ENCODE measurements at regions not wholly inside any gene's neighbourhood (a gene's known extent, or its start where the extent isn't known, plus 50 kb on each side); places are given as distances from the start of the nearest gene placed in this dataset.
A peak's percentile ranks its signal among the peaks of the same experiment; 100 is the strongest.

DNA sequence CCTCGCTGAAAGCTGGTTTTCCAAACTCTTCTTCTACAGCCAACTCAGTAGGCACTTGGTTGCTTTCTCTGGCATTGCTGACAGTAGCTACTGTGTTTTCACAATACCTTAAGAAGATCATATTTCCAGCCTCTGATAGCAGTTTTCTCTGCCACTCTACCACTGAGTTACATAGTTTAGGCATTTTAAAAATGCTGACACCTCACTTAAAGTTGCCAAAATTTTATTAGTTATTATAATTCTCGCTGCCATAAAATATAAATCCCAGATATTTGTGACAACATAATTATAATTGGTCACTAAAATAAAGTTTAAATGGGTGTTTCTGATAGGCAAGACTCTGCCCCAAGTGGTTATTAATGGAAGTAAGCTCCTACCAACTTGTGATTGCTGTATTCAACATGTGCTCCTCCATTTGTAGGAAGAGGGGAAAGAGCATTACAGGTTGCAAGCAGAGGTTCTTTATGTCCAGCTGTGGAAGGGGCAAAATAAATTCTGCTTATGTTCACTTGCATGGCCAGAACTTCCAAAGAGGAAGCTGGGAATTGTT lies 1202.8 kb downstream of the CNTNAP5 start:
- ChIA-PET SMC1A (ENCODE audit: uncharacterized antibody, unreplicated experiment) (interaction anchor here (1.3 to 2.4 kb wide), 2 partner anchors 12 to 243 kb away, joined by 3 to 7 read pairs; no protein-coding TSS in a partner anchor), RAD21 (ENCODE audit: unreplicated experiment) (no interaction called here), CTCF (interaction anchor here (1.2 to 1.9 kb wide), 4 partner anchors 9 to 289 kb away, joined by 4 to 8 read pairs (median 4); no protein-coding TSS in a partner anchor), POLR2A (no interaction called here)
- no TSS peak for BruUV-seq (replicated peaks)
- in situ Hi-C loops (cut with MboI) (no loop called here), intact Hi-C loops (cut with micrococcal nuclease; ENCODE audit: unreplicated experiment) (no loop called here)
- Histone ChIP-seq H3K36me3 (ENCODE audit: control insufficient read depth in 2 of 2, insufficient read depth in 2 of 2, low read length in 1 of 2) (no peaks in the 10 kb centered on the region), H3K4me2 (ENCODE audit: control insufficient read depth, insufficient read depth) (no peak overlapping the region), H3K4me3 (no peak overlapping the region), H3K79me2 (ENCODE audit: control insufficient read depth, insufficient read depth, low read length) (no peaks in the 10 kb centered on the region), H3K27ac (ENCODE audit: control insufficient read depth, insufficient read depth) (no peak overlapping the region), H4K20me1 (ENCODE audit: control insufficient read depth, insufficient read depth) (no peaks in the 10 kb centered on the region), H2AFZ (ENCODE audit: control insufficient read depth, low read depth, low read length) (no peak overlapping the region), H3K4me1 (ENCODE audit: control insufficient read depth, insufficient read depth, low read length) (no peaks in the 10 kb centered on the region), H3K9me3 (replicated peaks; ENCODE audit: control insufficient read depth, insufficient read depth, low read length) (no peaks in the 10 kb centered on the region; the same call in 1 of the 3 replicates), H3K27me3 (replicated peaks in 1 of 2; ENCODE audit: control insufficient read depth in 2 of 2, insufficient read depth in 2 of 2, low read length in 1 of 2) (no peaks in the 10 kb centered on the region), H3K9ac (ENCODE audit: control insufficient read depth, insufficient read depth, low read length) (no peak overlapping the region)
- FAIRE-seq (no peak), DNase-seq (ENCODE audit: low read depth, low spot score) (no peak), ATAC-seq (no peak)
- WGBS (ENCODE audit: insufficient coverage, insufficient replicate concordance, low lambda C conversion rate, missing lambda C conversion rate), result 24% methylated on average over 2 of the region's 2 CpGs
- peak; percentile 13; the same call in 1 of the 2 replicates for TF ChIP-seq RAD21 (IDR thresholded peaks at IDR 0.05; ENCODE audit: insufficient read depth, low read depth, low read length)
- TF ChIP-seq CTCF (IDR thresholded peaks at IDR 0.05 in 2 of 3, conservative IDR thresholded peaks at IDR 0.05 in 1 of 3; ENCODE audit: control insufficient read depth in 2 of 3, extremely low read depth in 1 of 3, insufficient read depth in 1 of 3, low read depth in 3 of 3, low read length in 3 of 3), result peak in 1 of 3 experiments; percentile 25; a peak in 1 of 6 replicates
- no peak for TF ChIP-seq ZBED1 (IDR thresholded peaks at IDR 0.05; ENCODE audit: borderline replicate concordance)

DNA sequence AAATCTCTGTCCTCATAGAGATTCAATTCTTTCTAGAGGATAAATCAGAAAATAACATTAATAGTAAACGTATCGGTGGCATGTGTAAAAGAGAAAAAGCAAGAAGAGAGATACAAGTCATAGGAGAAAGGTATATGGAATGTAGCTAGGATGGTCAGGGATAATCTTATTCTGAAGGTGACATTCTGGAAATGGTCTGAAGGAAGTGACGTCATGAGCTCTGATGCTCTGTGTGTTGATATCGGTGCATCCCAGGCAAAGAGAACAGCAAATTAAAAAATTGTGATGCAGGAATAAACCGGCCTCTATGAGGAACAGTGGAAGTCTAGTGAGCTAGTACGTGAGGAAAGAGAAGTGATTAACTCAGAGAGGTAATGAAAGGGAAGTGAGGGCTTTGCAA lies 1215.8 kb downstream of the CNTNAP5 start:
- H3K4me3 ChIP-seq, result no peak overlapping the region
- RAD21 ChIA-PET (ENCODE audit: unreplicated experiment), result no interaction called here
- BruUV-seq (replicated peaks), result no TSS peak
- H2AFZ ChIP-seq (ENCODE audit: control insufficient read depth, low read depth, low read length), result no peak overlapping the region
- no peaks in the 10 kb centered on the region for H3K9me3 ChIP-seq (replicated peaks; ENCODE audit: control insufficient read depth, insufficient read depth, low read length)
- ATAC-seq (no peak), DNase-seq (ENCODE audit: low read depth, low spot score) (no peak), FAIRE-seq (no peak)
- intact Hi-C loops (cut with micrococcal nuclease; ENCODE audit: unreplicated experiment) (no loop called here), in situ Hi-C loops (cut with MboI) (no loop called here)
- SMC1A ChIA-PET (ENCODE audit: uncharacterized antibody, unreplicated experiment), result interaction anchor here (2.2 kb wide), 1 partner anchor 12 kb away, joined by 7 read pairs; no protein-coding TSS in a partner anchor
- no peaks in the 10 kb centered on the region for H3K36me3 ChIP-seq (ENCODE audit: control insufficient read depth in 2 of 2, insufficient read depth in 2 of 2, low read length in 1 of 2)
- H3K27ac ChIP-seq (ENCODE audit: control insufficient read depth, insufficient read depth), result no peak overlapping the region
- CTCF ChIA-PET, result no interaction called here
- POLR2A ChIA-PET, result no interaction called here
- H3K9ac ChIP-seq (ENCODE audit: control insufficient read depth, insufficient read depth, low read length), result no peak overlapping the region
- H3K79me2 ChIP-seq (ENCODE audit: control insufficient read depth, insufficient read depth, low read length), result no peaks in the 10 kb centered on the region
- H3K27me3 ChIP-seq (replicated peaks in 1 of 2; ENCODE audit: control insufficient read depth in 2 of 2, insufficient read depth in 2 of 2, low read length in 1 of 2), result no peaks in the 10 kb centered on the region
- no peaks in the 10 kb centered on the region for H4K20me1 ChIP-seq (ENCODE audit: control insufficient read depth, insufficient read depth)
- H3K4me2 ChIP-seq (ENCODE audit: control insufficient read depth, insufficient read depth), result no peak overlapping the region
- H3K4me1 ChIP-seq (ENCODE audit: control insufficient read depth, insufficient read depth, low read length), result no peaks in the 10 kb centered on the region
- WGBS (ENCODE audit: insufficient coverage, insufficient replicate concordance, low lambda C conversion rate, missing lambda C conversion rate), result 58% methylated on average over 6 of the region's 6 CpGs
- TF ChIP-seq SPI1 (IDR thresholded peaks at IDR 0.05; ENCODE audit: borderline replicate concordance, insufficient read depth, low read depth, low read length) (no peak), ZNF384 (IDR thresholded peaks at IDR 0.05; ENCODE audit: borderline replicate concordance, low read depth, low read length) (no peak), RB1 (IDR thresholded peaks at IDR 0.05; ENCODE audit: borderline replicate concordance) (no peak), BMI1 (IDR thresholded peaks at IDR 0.05; ENCODE audit: borderline replicate concordance) (no peak), POLR2AphosphoS5 (IDR thresholded peaks at IDR 0.05; ENCODE audit: low read length) (no peak), MXI1 (IDR thresholded peaks at IDR 0.05; ENCODE audit: low read depth, low read length) (no peak), RELA (IDR thresholded peaks at IDR 0.05; ENCODE audit: borderline replicate concordance, partially characterized antibody) (no peak)
- TF ChIP-seq, protein P1, sequence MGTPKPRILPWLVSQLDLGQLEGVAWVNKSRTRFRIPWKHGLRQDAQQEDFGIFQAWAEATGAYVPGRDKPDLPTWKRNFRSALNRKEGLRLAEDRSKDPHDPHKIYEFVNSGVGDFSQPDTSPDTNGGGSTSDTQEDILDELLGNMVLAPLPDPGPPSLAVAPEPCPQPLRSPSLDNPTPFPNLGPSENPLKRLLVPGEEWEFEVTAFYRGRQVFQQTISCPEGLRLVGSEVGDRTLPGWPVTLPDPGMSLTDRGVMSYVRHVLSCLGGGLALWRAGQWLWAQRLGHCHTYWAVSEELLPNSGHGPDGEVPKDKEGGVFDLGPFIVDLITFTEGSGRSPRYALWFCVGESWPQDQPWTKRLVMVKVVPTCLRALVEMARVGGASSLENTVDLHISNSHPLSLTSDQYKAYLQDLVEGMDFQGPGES (IDR thresholded peaks at IDR 0.05), result no peak
- TF ChIP-seq, protein P2, sequence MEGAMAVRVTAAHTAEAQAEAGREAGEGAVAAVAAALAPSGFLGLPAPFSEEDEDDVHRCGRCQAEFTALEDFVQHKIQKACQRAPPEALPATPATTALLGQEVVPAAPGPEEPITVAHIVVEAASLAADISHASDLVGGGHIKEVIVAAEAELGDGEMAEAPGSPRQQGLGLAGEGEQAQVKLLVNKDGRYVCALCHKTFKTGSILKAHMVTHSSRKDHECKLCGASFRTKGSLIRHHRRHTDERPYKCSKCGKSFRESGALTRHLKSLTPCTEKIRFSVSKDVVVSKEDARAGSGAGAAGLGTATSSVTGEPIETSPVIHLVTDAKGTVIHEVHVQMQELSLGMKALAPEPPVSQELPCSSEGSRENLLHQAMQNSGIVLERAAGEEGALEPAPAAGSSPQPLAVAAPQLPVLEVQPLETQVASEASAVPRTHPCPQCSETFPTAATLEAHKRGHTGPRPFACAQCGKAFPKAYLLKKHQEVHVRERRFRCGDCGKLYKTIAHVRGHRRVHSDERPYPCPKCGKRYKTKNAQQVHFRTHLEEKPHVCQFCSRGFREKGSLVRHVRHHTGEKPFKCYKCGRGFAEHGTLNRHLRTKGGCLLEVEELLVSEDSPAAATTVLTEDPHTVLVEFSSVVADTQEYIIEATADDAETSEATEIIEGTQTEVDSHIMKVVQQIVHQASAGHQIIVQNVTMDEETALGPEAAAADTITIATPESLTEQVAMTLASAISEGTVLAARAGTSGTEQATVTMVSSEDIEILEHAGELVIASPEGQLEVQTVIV (IDR thresholded peaks at IDR 0.05; ENCODE audit: borderline replicate concordance, partially characterized antibody), result no peak

Data from GM12878 (cell line).